ENCODE measurements at regions not wholly inside any gene's neighbourhood (a gene's known extent, or its start where the extent isn't known, plus 50 kb on each side); places are given as distances from the start of the nearest gene placed in this dataset.

DNA sequence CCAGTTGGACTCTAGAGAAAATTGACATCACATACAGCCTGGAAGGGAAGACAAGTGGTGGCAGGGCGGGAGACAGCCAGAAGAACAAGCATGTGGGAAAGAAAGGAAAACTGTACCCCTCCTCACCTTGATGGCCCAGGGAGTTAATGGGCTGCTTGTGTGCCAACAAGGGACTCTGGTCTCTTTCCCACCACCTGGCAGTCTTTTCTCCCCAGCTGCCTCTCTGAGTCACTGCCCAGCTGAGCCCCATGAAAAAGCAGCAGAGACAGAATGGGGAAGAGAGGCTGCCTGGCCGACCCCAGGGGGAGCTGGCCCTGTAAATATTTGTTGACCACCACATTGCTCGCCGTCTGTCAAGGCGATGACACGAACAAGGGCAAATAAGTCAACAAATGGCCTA lies 359.4 kb downstream of the ENC1 start:
- no peak overlapping the region for H2AK5ac ChIP-seq (ENCODE audit: low read depth, low read length)
- POLR2A ChIA-PET (ENCODE audit: partially characterized antibody): interaction anchor here (1.1 kb wide), 1 partner anchor 9 kb away, joined by 3 read pairs; no protein-coding TSS in a partner anchor
- no peaks in the 10 kb centered on the region for H3K79me1 ChIP-seq (ENCODE audit: low read depth, low read length)
- no peaks in the 10 kb centered on the region for H3K36me3 ChIP-seq (ENCODE audit: control insufficient read depth in 2 of 4, insufficient read depth in 4 of 4, low read length in 3 of 4)
- H3K4me2 ChIP-seq (ENCODE audit: insufficient read depth in 1 of 2, low read depth in 2 of 2, low read length in 2 of 2): no peak overlapping the region
- H3K4ac ChIP-seq (replicated peaks; ENCODE audit: insufficient read length, low read depth, low read length): no peak overlapping the region
- DNase-seq (ENCODE audit: low read depth in 1 of 2, low spot score in 2 of 2) (no peak), FAIRE-seq (no peak)
- no peak overlapping the region for H2BK12ac ChIP-seq (ENCODE audit: low read depth, low read length)
- no peak overlapping the region for H4K91ac ChIP-seq (replicated peaks; ENCODE audit: insufficient read length, low read length)
- H3K23me2 ChIP-seq (ENCODE audit: low read depth, low read length): no peaks in the 10 kb centered on the region
- H2BK5ac ChIP-seq (ENCODE audit: low read depth, low read length): no peak overlapping the region
- no peaks in the 10 kb centered on the region for H3K27me3 ChIP-seq (replicated peaks in 1 of 4; ENCODE audit: control insufficient read depth in 3 of 4, extremely low read depth in 1 of 4, insufficient read depth in 3 of 4, low read length in 3 of 4)
- no peak overlapping the region for H2BK15ac ChIP-seq (ENCODE audit: low read length)
- no peak overlapping the region for H2BK120ac ChIP-seq (replicated peaks; ENCODE audit: low read depth, low read length)
- no peak overlapping the region for H3K27ac ChIP-seq (ENCODE audit: low read depth, low read length)
- no peak overlapping the region for H3K9ac ChIP-seq (replicated peaks in 1 of 4; ENCODE audit: extremely low read depth in 1 of 4, low read depth in 3 of 4, low read length in 3 of 4)
- 95% methylated on average over 6 of the region's 6 CpGs; no CpG with 5 or more reads in 1 of the 2 experiments for WGBS, 2 experiments (ENCODE audit: extremely low coverage in 1 of 2, insufficient coverage in 1 of 2, insufficient read length in 1 of 2, insufficient replicate concordance in 2 of 2, low coverage in 1 of 2, low lambda C conversion rate in 2 of 2, missing lambda C conversion rate in 1 of 2)
- H3K23ac ChIP-seq (ENCODE audit: insufficient read length): no peak overlapping the region
- H3K56ac ChIP-seq (replicated peaks; ENCODE audit: insufficient read length, low read depth, low read length): no peak overlapping the region
- H3K79me2 ChIP-seq (ENCODE audit: control insufficient read depth in 1 of 2, insufficient read depth in 2 of 2, low read length in 2 of 2): no peaks in the 10 kb centered on the region
- H4K20me1 ChIP-seq (replicated peaks in 1 of 2; ENCODE audit: control insufficient read depth in 1 of 2, insufficient read depth in 2 of 2, low read length in 2 of 2): no peaks in the 10 kb centered on the region
- H3K4me3 ChIP-seq (ENCODE audit: extremely low read depth in 1 of 4, insufficient read depth in 2 of 4, low read depth in 3 of 4, low read length in 4 of 4): no peak overlapping the region
- H4K5ac ChIP-seq (ENCODE audit: insufficient read length, low read depth, low read length): no peak overlapping the region
- no peak overlapping the region for H4K8ac ChIP-seq (ENCODE audit: extremely low read depth, insufficient read depth, low read length)
- no peak overlapping the region for H2AFZ ChIP-seq (ENCODE audit: low read length)
- TF ChIP-seq KDM5A (IDR thresholded peaks at IDR 0.05; ENCODE audit: low read length): no peak
- no peak for TF ChIP-seq SP4 (IDR thresholded peaks at IDR 0.05; ENCODE audit: low read length)
- TF ChIP-seq TEAD4 (IDR thresholded peaks at IDR 0.05; ENCODE audit: low read depth, low read length): no peak
- TF ChIP-seq GABPA (IDR thresholded peaks at IDR 0.05; ENCODE audit: borderline replicate concordance, insufficient read depth, low read length): no peak
- TF ChIP-seq POU5F1 (IDR thresholded peaks at IDR 0.05; ENCODE audit: low read depth, low read length): no peak
- TF ChIP-seq JUND (IDR thresholded peaks at IDR 0.05; ENCODE audit: low read length): no peak
- no peak for TF ChIP-seq RNF2 (IDR thresholded peaks at IDR 0.05; ENCODE audit: borderline replicate concordance, low read depth, low read length, missing control alignments, poor library complexity, severe bottlenecking)
- TF ChIP-seq CREB1 (IDR thresholded peaks at IDR 0.05): no peak
- no peak for TF ChIP-seq BRCA1 (IDR thresholded peaks at IDR 0.05; ENCODE audit: low read depth, low read length)
- no peak for TF ChIP-seq EP300 (IDR thresholded peaks at IDR 0.05; ENCODE audit: borderline replicate concordance in 1 of 2, low read depth in 2 of 2, low read length in 2 of 2)
- peaks cover 0 to 5% (median 2%) of the 10 kb centered on the region in 4 experiments; a peak in 3 of 7 replicates for H3K4me1 ChIP-seq (replicated peaks in 1 of 4; ENCODE audit: control insufficient read depth in 3 of 4, insufficient read depth in 4 of 4, low read length in 3 of 4)
- CTCF ChIA-PET (ENCODE audit: partially characterized antibody): interaction anchor here (0.8 to 1.7 kb wide), 6 partner anchors 10 to 429 kb away, joined by 3 to 4 read pairs (median 3); no protein-coding TSS in a partner anchor
- H2BK20ac ChIP-seq (ENCODE audit: low read length): no peak overlapping the region
- H3K14ac ChIP-seq (ENCODE audit: insufficient read length): no peak overlapping the region
- H3K18ac ChIP-seq (ENCODE audit: extremely low read depth, low read length): no peak overlapping the region
- H3K9me3 ChIP-seq (ENCODE audit: insufficient read depth in 2 of 2, low read depth in 1 of 2, low read length in 1 of 2): no peaks in the 10 kb centered on the region
